Activated CD4-positive, alpha-beta memory T cell treated with anti-CD3 and anti-CD28 coated beads, Interleukin-2, amount 10 ng/mL, durations not matched to agents 7 days and 5 days (primary cell): ENCODE measurements at regions not wholly inside any gene's neighbourhood (a gene's known extent, or its start where the extent isn't known, plus 50 kb on each side); places are given as distances from the start of the nearest gene placed in this dataset.
"Not testable (repeated sequence)": the region's sequence is repeated elsewhere in the genome, so short reads cannot be mapped to it uniquely, and the experiment has no call there.

ENCODE experiments used
- CTCF ChIA-PET: fragments of 350-600 bp; sonication (Branson Sonifier 250); formaldehyde crosslinking; loops from one replicate; lab custom pipeline; 2021; ENCODE audit warnings: antibody characterized with exemption, inconsistent platforms; lab: Charles Lee
- POLR2A ChIA-PET: fragments of 350-600 bp; sonication (Branson Sonifier 250); formaldehyde crosslinking; loops from one replicate; lab custom pipeline; 2021; ENCODE audit warnings: antibody characterized with exemption; lab: Charles Lee
- DNase-seq: peaks from one replicate; pipeline ENCODE4 v3.0.0-alpha.2; 2020
- H3K27ac Mint-ChIP-seq: one replicate; pipeline ENCODE4 v1.8.0; 2021; ENCODE audit warnings: mild to moderate bottlenecking, mixed read lengths
- H3K27me3 Mint-ChIP-seq: one replicate; pipeline ENCODE4 v1.8.0; 2021; ENCODE audit warnings: mixed read lengths
- H3K36me3 Mint-ChIP-seq: one replicate; pipeline ENCODE4 v1.8.0; 2021; ENCODE audit warnings: low read depth, mixed read lengths
- H3K4me1 Mint-ChIP-seq: one replicate; pipeline ENCODE4 v1.8.0; 2021; ENCODE audit warnings: mixed read lengths
- H3K4me3 Mint-ChIP-seq: one replicate; pipeline ENCODE4 v1.8.0; 2021; ENCODE audit warnings: mild to moderate bottlenecking, mixed read lengths
- H3K9me3 Mint-ChIP-seq: one replicate; pipeline ENCODE4 v1.8.0; 2021; ENCODE audit warnings: mixed read lengths

DNA sequence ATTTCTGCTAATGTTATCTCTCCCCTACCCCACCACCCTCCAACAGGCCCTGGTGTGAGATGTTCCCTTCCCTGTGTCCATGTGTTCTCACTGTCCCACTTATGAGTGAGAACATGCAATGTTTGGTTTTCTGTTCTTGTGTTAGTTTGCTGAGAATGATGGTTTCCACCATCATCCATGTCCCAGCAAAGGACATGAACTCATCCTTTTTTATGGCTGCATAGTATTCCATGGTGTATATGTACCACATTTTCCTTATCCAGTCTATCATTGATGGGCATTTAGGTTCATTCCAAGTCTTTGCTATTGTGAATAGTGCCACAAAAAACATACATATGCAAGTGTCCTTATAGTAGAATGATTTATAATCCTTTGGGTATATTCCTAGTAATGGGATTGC lies 104.5 kb downstream of the ZNF33B start:
- Mint-ChIP-seq H3K36me3 (peaks cover 47% of the 10 kb centered on the region), H3K9me3 (peaks cover 60% of the 10 kb centered on the region)
- CTCF ChIA-PET, H3K27ac Mint-ChIP-seq, H3K4me1 Mint-ChIP-seq, H3K4me3 Mint-ChIP-seq, H3K27me3 Mint-ChIP-seq, DNase-seq, POLR2A ChIA-PET: not testable (repeated sequence)

DNA sequence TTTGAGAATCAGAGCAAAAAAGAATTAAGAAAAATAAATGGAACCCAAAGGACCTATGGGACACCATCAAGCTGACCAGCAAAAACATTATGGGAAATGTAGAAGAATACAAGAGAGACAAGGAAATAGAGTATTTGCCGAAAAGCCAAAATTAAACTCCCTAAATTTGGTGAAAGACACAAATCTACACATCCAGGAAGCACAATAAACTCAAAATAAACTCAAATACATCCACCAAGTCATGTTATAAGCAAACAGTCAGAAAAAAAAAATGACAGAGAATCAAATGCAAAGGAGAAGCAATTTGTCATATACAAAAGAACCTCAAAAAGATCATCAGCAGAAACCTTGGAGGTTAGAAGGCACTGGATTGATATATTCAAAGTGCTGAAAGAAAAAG lies 105.4 kb downstream of the ZNF33B start:
- Mint-ChIP-seq H3K4me3 (no peak overlapping the region), H3K27ac (no peak overlapping the region), H3K9me3 (peaks cover 54% of the 10 kb centered on the region), H3K27me3 (no peaks in the 10 kb centered on the region), H3K4me1 (no peaks in the 10 kb centered on the region), H3K36me3 (peaks cover 38% of the 10 kb centered on the region)
- ChIA-PET POLR2A (no interaction called here), CTCF (no interaction called here)
- no peak for DNase-seq

DNA sequence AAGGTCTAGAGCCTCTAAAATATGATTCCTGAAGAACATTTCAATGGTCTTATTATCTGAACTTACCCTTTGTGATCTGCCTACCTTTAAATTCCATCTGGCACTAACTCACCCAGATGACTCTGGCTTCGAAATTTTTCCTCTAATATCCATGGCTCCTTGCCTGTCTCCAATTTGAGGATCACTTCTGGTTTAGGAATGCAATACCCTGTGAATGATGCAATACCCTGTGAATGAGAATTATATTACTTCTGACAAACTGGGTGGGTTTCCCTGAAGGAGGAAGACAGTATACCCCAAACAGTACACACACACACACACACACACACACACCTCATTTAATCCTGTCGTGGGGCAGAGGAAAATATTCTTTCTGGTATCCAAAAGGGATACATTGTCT lies 115.3 kb downstream of the ZNF33B start:
- POLR2A ChIA-PET: no interaction called here
- Mint-ChIP-seq H3K27ac (no peak overlapping the region), H3K4me3 (no peak overlapping the region), H3K27me3 (no peaks in the 10 kb centered on the region), H3K36me3 (peaks cover 62% of the 10 kb centered on the region), H3K9me3 (peaks cover 58% of the 10 kb centered on the region), H3K4me1 (no peaks in the 10 kb centered on the region)
- DNase-seq: no peak
- CTCF ChIA-PET: no interaction called here

DNA sequence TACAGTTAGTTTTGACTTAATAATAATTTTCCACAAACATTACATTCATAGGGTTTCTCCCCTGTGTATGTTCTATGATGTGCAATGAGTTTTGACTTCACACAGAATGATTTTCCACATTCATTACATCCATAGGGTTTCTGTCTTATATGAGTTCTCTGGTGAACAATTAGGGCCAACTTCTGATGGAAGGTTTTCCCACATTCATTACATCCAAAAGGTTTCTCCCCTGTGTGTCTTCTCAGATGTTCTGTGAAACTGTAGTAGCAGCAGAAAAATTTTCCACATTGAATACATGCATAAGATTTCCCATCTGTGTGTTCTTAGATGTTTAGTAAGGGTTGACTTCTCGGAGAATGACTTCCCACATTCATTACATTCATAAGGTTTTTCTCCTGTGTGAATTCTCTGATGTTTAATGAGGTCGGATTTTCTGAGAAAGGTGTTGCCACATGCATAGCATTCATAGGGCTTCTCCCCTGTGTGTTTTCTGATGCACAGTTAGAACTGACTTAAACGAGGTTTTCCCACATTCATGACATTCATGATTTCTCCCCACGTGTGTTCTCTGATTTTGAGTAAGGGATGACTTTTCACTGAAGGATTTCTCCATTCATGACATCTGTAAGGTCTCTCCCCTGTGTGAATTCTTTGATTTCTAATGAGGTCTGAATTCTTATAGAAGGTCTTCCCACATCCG lies 118.5 kb downstream of the ZNF33B start:
- DNase-seq: no peak
- Mint-ChIP-seq H3K4me1 (no peaks in the 10 kb centered on the region), H3K27ac (no peak overlapping the region), H3K27me3 (no peaks in the 10 kb centered on the region), H3K9me3 (peaks cover 75% of the 10 kb centered on the region), H3K36me3 (peaks cover 63% of the 10 kb centered on the region), H3K4me3 (no peak overlapping the region)
- ChIA-PET CTCF (no interaction called here), POLR2A (no interaction called here)

DNA sequence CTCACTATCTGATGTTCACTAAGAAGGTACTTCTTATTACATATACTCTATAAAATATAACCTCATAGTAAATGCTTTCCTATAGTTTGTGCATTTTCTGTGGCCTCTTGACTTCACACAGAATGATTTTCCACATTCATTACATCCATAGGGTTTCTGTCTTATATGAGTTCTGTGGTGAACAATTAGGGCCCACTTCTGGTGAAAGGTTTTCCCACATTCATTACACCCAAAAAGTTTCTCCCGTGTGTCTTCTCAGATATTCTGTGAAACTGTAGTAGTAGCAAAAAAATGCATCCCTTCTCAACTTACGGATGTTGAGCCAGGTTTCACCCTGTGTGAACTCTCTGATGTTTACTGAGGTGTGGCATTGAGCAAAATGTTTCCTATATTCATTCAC lies 119.3 kb downstream of the ZNF33B start:
- Mint-ChIP-seq H3K4me1 (no peaks in the 10 kb centered on the region), H3K4me3 (no peak overlapping the region), H3K9me3 (peaks cover 75% of the 10 kb centered on the region), H3K27ac (no peak overlapping the region), H3K36me3 (peaks cover 57% of the 10 kb centered on the region), H3K27me3 (no peaks in the 10 kb centered on the region)
- POLR2A ChIA-PET: no interaction called here
- CTCF ChIA-PET: no interaction called here
- DNase-seq: no peak

DNA sequence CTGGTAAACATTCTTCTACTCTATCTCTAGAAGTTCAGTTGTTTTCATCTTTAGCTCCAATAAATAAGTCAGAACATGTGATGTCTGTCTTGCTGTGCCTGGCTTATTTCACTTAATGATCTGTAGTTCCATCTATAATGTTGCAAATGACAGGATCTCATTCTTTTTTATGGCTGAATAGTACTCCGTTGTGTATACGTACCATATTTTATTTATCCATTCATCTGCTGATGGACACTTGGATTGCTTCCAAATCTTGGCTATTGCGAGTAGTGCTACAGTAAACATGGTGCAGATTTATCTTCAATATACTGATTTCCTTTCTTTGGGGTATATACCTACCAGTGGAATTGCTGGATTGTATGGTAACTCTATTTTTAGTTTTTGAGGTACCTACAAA lies 124.4 kb downstream of the ZNF33B start:
- ChIA-PET CTCF (no interaction called here), POLR2A (no interaction called here)
- Mint-ChIP-seq H3K4me3 (no peak overlapping the region), H3K27me3 (no peaks in the 10 kb centered on the region), H3K27ac (no peak overlapping the region), H3K36me3 (peaks cover 13% of the 10 kb centered on the region), H3K9me3 (peaks cover 60% of the 10 kb centered on the region), H3K4me1 (no peaks in the 10 kb centered on the region)
- no peak for DNase-seq

DNA sequence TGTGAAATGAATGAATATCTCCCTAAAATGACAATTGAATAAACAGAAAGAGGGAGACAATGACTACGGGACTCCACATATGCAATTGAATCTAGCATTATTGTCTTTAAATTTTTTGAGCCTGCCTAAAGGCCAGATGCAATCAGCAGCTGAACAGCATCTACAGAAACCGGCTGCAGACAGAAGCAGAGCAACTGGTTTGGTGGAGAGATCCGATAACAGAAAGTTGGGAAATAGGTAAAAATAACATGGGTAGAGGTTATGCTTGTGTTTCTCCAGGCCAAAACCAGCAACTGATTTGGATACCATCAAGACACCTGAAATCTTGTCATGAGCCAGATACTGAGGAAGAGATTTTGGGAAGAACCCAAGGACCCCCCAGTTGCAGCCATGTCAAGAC lies 146.6 kb downstream of the ZNF33B start:
- H3K27me3 Mint-ChIP-seq: no peaks in the 10 kb centered on the region
- H3K4me3 Mint-ChIP-seq: no peak overlapping the region
- ChIA-PET CTCF (no interaction called here), POLR2A (no interaction called here)
- H3K9me3 Mint-ChIP-seq: peaks cover 11% of the 10 kb centered on the region
- DNase-seq: no peak
- no peaks in the 10 kb centered on the region for H3K36me3 Mint-ChIP-seq
- H3K27ac Mint-ChIP-seq: no peak overlapping the region
- no peaks in the 10 kb centered on the region for H3K4me1 Mint-ChIP-seq

DNA sequence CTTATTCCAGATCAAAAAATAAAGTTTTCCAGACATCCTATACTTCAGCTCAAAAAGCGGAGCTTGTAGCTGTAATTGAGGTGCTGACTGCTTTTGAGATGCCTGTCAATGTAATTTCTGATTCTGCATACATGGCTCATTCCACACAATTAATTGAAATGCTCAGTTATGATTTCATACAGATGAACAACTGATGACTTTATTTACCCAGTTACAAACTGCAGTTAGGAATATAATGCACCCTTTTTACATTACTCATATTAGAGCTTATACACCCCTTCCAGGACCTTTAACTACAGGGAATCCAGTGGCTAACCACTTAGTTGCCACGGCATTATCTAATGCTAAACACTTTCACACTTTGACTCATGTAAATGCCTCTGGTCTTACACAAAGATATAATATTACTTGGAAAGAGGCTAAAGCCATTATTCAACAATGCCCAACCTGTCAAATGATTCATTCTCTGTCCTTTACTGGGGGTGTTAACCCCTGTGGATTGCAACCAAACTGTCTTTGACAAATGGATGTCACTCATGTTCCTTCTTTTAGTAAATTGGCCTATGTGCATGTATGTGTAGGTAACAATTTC lies 147.3 kb downstream of the ZNF33B start:
- CTCF ChIA-PET: no interaction called here
- H3K36me3 Mint-ChIP-seq: no peaks in the 10 kb centered on the region
- peaks cover 12% of the 10 kb centered on the region for H3K9me3 Mint-ChIP-seq
- H3K4me1 Mint-ChIP-seq: no peaks in the 10 kb centered on the region
- POLR2A ChIA-PET: no interaction called here
- H3K27ac Mint-ChIP-seq: no peak overlapping the region
- no peak overlapping the region for H3K4me3 Mint-ChIP-seq
- DNase-seq: no peak
- H3K27me3 Mint-ChIP-seq: no peaks in the 10 kb centered on the region

DNA sequence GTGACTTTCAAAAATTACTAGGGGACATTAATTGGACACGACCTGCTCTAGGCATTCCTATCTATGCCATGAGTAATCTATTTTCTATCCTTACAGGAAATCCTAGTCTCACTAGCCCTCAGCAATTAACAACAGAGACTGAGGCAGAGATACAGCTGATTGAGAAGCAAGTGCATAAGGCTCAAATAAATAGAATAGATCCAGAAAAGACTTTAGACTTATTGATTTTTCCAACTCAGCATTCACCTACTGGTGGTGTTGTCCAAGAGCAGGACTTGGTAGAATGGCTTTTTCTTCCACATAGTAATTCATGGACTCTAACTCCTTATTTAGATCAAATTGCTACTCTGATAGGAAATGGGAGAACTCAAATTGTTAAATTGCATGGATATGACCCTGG lies 148.0 kb downstream of the ZNF33B start:
- ChIA-PET CTCF (no interaction called here), POLR2A (no interaction called here)
- no peak for DNase-seq
- no peaks in the 10 kb centered on the region for H3K36me3 Mint-ChIP-seq
- no peaks in the 10 kb centered on the region for H3K4me1 Mint-ChIP-seq
- H3K4me3 Mint-ChIP-seq: no peak overlapping the region
- H3K27me3 Mint-ChIP-seq: no peaks in the 10 kb centered on the region
- H3K27ac Mint-ChIP-seq: no peak overlapping the region
- peaks cover 12% of the 10 kb centered on the region for H3K9me3 Mint-ChIP-seq

DNA sequence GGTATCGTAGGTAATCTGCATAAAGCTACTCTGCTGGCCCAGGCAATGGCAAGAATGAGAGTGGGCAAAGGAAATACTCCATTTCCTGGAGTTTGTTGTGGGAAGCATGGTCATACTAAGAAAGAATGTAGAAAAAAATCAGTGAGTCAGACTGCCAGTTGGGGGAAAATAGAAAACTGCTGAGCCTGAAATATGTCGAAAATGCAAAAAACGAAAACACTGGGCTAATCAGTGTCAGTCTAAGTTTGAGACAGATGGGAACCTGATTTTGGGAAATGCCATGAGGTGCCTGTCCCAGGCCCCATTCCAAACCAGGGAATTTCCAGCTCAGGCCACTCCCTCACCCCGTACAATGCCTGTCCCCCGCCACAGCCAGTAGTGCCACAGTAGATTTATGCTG lies 150.0 kb downstream of the ZNF33B start:
- DNase-seq: no peak
- H3K36me3 Mint-ChIP-seq: no peaks in the 10 kb centered on the region
- H3K27me3 Mint-ChIP-seq: no peaks in the 10 kb centered on the region
- H3K27ac Mint-ChIP-seq: no peak overlapping the region
- H3K4me1 Mint-ChIP-seq: no peaks in the 10 kb centered on the region
- H3K9me3 Mint-ChIP-seq: peaks cover 10% of the 10 kb centered on the region
- ChIA-PET CTCF (no interaction called here), POLR2A (no interaction called here)
- H3K4me3 Mint-ChIP-seq: no peak overlapping the region

DNA sequence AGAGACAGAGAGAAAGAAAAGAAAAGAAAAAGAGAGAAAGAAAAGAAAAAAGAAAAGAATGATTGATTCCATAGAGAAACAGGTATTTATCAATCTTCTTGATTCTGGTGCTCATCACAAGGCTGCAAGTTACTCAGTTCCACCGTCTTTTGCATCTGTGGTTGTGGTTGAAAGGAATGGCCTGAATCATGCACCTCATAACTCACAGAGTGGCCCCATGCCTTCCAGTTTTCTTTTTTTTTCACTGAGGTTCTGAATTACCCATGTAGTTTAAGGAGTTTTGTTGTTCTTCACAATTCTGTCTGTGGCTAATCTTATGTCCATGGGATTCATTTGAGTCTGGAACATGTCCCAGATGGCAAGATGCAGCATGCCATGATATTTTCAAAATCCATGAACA lies 156.0 kb downstream of the ZNF33B start:
- Mint-ChIP-seq H3K4me1 (no peaks in the 10 kb centered on the region), H3K9me3 (peaks cover 3% of the 10 kb centered on the region), H3K4me3 (no peak overlapping the region), H3K36me3 (no peaks in the 10 kb centered on the region), H3K27ac (no peak overlapping the region), H3K27me3 (no peaks in the 10 kb centered on the region)
- ChIA-PET POLR2A (no interaction called here), CTCF (no interaction called here)
- no peak for DNase-seq

DNA sequence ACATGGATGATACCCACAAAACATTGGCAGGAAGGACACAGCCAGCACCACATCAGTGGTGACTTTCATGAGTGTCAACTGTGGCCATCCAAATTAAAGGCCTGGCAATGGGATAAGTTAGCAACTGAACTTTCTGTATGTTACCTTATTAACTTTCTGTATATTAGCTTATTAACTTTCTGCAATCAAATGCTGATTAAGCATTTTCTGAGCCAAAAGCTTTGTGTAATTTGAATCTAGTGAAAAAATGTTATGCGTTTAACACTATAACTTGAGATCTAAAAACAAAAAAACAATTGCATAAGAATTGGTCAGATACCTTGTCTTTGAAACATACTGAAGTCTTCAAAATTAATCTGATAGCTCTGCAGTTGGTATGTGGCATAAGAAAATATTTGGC lies 159.3 kb downstream of the ZNF33B start:
- no peak for DNase-seq
- no peaks in the 10 kb centered on the region for H3K4me1 Mint-ChIP-seq
- POLR2A ChIA-PET: no interaction called here
- H3K9me3 Mint-ChIP-seq: peaks cover 3% of the 10 kb centered on the region
- H3K4me3 Mint-ChIP-seq: no peak overlapping the region
- no peaks in the 10 kb centered on the region for H3K36me3 Mint-ChIP-seq
- CTCF ChIA-PET: no interaction called here
- H3K27me3 Mint-ChIP-seq: peaks cover 13% of the 10 kb centered on the region
- no peak overlapping the region for H3K27ac Mint-ChIP-seq

DNA sequence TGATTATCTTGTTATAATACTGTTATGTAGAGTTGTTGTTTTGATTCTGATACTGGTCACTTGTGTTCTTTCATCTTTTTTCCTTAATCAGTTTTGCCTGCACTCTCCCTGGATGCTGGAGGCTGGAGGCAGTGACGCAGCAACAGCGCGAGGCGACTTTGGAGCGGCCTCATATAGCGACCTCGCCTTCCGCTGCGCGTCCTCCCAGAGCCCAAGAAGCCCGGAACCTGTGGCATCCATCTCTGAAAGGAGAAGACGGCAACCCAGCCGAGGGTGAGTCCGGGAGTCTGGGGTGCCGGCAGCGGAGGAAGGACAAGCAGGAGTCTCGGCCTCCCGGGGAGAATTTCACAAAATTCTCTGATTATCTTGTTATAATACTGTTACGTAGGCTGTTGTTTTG lies 161.2 kb downstream of the ZNF33B start:
- H3K27me3 Mint-ChIP-seq: peaks cover 16% of the 10 kb centered on the region
- no peak overlapping the region for H3K27ac Mint-ChIP-seq
- no peak for DNase-seq
- POLR2A ChIA-PET: no interaction called here
- peaks cover 3% of the 10 kb centered on the region for H3K9me3 Mint-ChIP-seq
- no peaks in the 10 kb centered on the region for H3K36me3 Mint-ChIP-seq
- H3K4me3 Mint-ChIP-seq: no peak overlapping the region
- H3K4me1 Mint-ChIP-seq: no peaks in the 10 kb centered on the region
- CTCF ChIA-PET: no interaction called here

DNA sequence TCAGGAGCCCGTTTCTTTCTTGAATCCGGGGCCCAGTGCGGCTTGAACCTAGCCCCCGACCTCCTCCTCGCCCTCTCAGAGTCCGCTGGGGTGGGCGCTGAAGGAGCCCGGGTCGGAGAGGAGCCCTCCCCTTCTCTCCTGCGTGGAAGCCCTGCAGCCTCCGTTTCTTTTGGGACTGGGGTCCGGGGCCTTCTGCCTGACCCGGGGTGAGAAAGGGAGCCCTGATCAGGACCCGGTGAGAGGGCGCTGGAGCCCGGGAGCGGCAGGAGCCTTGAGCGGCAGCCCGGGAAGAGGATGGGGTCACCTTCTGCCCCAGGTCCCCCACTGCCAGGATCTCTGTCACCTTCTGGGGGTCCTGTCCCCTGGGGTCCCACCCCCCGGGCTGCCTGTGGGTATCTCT lies 162.3 kb downstream of the ZNF33B start:
- no peak overlapping the region for H3K4me3 Mint-ChIP-seq
- peaks cover 16% of the 10 kb centered on the region for H3K27me3 Mint-ChIP-seq
- H3K4me1 Mint-ChIP-seq: no peaks in the 10 kb centered on the region
- no peak for DNase-seq
- CTCF ChIA-PET: no interaction called here
- H3K9me3 Mint-ChIP-seq: peaks cover 3% of the 10 kb centered on the region
- H3K27ac Mint-ChIP-seq: no peak overlapping the region
- POLR2A ChIA-PET: no interaction called here
- H3K36me3 Mint-ChIP-seq: no peaks in the 10 kb centered on the region
